Bronchial epithelial cell (primary cell): ENCODE measurements at regions not wholly inside any gene's neighbourhood (a gene's known extent, or its start where the extent isn't known, plus 50 kb on each side); places are given as distances from the start of the nearest gene placed in this dataset.

Experiments
- DNase-seq: peaks from one replicate; pipeline ENCODE4 v3.0.0-alpha.2; 2010; ENCODE audit warnings: low read depth
- FAIRE-seq: peaks from 2 replicates; lab custom pipeline; 2011; peaks lifted over from hg19 to GRCh38; lab: Jason Lieb, UNC
- H3K27me3 ChIP-seq: 2 replicates; pipeline ENCODE4 v1.5.1; 2011; ENCODE audit warnings: low read length; ENCODE audit not compliant: control insufficient read depth, insufficient read depth
- H3K36me3 ChIP-seq: 2 replicates; pipeline ENCODE4 v1.5.1; 2011; ENCODE audit warnings: low read length; ENCODE audit not compliant: control insufficient read depth, insufficient read depth
- H3K4me3 ChIP-seq: 2 replicates; pipeline ENCODE4 v1.5.1; 2011; ENCODE audit warnings: mild to moderate bottlenecking, low read depth, low read length, control low read depth
- TF ChIP-seq, protein P1 (sequence below): IDR thresholded peaks from 2 replicates; pipeline ENCODE4 v1.5.1; 2011; ENCODE audit warnings: mild to moderate bottlenecking, moderate library complexity, low read length, control low read depth, inconsistent platforms; ENCODE audit not compliant: insufficient read depth, severe bottlenecking

DNA sequence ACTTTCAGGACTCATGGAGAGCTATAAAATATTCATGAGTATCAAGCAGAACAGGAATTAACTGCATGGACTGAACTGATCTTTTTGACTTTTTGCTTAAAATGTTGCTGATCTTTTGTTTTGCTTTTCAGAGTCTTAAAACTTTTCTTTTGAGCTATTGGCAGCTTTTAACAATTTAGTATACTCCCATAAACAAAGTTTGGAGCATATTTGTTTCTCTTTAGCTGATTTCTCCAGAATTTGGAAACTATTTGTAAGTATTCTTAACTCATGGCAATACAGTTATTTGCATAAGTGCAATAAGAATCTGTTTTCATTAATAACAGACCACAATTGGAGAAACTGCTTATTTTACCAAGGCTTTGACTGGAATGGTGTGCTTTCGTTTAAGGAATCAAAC, 73.4 kb upstream of the C1GALT1 start:
- FAIRE-seq (no peak), DNase-seq (no peak)
- Histone ChIP-seq H3K36me3 (no peaks in the 10 kb centered on the region), H3K4me3 (no peak overlapping the region), H3K27me3 (no peaks in the 10 kb centered on the region)
- TF ChIP-seq, protein P1, sequence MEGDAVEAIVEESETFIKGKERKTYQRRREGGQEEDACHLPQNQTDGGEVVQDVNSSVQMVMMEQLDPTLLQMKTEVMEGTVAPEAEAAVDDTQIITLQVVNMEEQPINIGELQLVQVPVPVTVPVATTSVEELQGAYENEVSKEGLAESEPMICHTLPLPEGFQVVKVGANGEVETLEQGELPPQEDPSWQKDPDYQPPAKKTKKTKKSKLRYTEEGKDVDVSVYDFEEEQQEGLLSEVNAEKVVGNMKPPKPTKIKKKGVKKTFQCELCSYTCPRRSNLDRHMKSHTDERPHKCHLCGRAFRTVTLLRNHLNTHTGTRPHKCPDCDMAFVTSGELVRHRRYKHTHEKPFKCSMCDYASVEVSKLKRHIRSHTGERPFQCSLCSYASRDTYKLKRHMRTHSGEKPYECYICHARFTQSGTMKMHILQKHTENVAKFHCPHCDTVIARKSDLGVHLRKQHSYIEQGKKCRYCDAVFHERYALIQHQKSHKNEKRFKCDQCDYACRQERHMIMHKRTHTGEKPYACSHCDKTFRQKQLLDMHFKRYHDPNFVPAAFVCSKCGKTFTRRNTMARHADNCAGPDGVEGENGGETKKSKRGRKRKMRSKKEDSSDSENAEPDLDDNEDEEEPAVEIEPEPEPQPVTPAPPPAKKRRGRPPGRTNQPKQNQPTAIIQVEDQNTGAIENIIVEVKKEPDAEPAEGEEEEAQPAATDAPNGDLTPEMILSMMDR = no peak

DNA sequence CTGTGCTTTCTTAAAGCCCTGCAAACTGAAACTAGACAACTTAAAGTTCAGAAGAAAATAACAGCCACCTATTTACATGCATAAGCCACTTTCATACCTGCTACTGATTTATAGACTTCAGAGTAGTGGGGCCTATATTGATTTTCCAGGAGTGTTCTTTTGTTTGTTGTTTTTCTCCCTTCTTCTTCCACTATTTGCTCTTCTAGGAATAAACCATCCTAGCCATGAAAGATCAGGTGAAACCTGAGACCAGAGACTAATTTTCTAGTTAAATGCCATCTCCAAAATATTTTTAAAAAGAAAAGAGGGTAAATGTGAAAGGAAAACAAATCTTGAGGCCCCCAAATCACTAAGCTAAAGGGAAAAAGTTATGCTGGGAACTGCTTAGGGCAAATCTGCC, 72.4 kb upstream of the C1GALT1 start:
- DNase-seq = no peak
- TF ChIP-seq, protein P1 = no peak
- no peaks in the 10 kb centered on the region for H3K27me3 ChIP-seq
- FAIRE-seq = no peak
- no peaks in the 10 kb centered on the region for H3K36me3 ChIP-seq
- no peak overlapping the region for H3K4me3 ChIP-seq

DNA sequence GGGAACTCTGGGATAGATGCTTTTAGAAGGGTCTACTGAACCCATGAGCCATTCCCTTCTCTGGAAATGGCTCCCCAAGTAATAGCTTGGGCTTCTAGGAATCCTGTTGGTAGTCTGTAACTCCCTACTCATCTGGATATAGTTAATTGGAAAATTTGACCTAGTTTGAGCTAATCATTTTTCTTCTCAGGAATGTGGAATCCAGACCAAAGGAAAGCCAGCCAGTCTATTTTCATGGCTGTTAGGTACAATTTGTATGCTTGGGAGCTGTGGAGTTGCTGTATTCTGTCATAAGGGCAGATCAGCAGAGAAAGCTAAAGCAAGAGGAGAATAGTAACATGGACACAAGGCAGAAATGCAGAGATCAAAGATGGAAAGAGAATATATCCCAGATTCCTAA, 71.6 kb upstream of the C1GALT1 start:
- no peak overlapping the region for H3K4me3 ChIP-seq
- no peaks in the 10 kb centered on the region for H3K36me3 ChIP-seq
- no peaks in the 10 kb centered on the region for H3K27me3 ChIP-seq
- no peak for DNase-seq
- TF ChIP-seq, protein P1 = no peak
- no peak for FAIRE-seq

DNA sequence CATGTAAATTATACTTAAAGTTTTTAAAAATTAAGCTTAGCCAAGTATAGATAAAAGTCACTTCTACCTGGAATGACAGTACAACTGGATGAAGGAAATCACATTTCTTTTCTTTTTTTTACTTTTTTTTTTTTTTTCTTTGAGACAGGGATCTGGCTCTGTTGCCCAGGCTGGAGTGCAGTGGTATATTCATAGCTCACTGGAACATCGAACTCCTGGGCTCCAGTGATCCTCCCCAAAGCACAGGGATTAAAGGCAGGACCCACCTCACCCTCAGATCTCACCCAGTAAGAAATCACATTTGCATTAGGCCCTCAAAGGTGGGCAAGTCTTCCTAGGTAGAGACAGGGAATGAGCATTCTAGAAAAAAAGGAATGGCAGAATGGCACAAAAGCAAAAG, 69.5 kb upstream of the C1GALT1 start:
- no peak overlapping the region for H3K4me3 ChIP-seq
- H3K36me3 ChIP-seq = no peaks in the 10 kb centered on the region
- no peak for DNase-seq
- no peak for FAIRE-seq
- TF ChIP-seq, protein P1 = no peak
- no peaks in the 10 kb centered on the region for H3K27me3 ChIP-seq

DNA sequence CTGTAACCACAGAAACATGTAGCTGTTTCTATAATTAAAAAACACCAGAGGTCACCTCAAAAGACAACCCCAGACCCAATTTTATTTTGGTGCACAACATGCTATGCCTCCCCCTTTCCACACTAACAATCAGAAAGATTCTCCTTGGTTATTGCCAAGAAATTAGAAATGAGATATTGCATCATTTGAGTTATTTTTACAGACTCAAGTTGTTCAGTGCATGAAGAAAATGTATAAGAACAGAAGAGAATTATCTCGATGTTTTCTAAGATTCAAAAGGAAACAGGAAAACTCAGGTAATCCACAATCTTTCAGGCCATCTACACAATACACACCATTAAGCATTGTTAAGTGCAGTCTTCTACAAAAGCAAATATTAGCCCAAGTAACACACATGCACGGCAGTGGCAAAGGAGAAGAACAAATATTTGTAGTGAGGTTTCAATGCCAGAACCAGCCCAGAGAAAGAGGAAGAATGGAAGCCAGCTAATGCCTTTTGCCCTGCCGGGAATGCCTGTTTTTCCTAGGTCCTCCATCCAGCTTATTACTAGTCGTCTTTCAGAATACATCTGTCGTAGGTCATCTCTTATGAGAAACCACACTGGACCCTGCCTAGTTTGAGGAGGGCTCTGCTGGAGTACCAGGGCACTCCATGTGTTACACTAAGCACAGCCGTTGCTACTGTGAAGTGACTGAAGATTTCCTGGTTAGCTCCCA, 67.6 kb upstream of the C1GALT1 start:
- TF ChIP-seq, protein P1 = no peak
- no peak overlapping the region for H3K4me3 ChIP-seq
- H3K36me3 ChIP-seq = no peaks in the 10 kb centered on the region
- H3K27me3 ChIP-seq = no peaks in the 10 kb centered on the region
- FAIRE-seq = no peak
- DNase-seq = no peak
